ENCODE measurements at regions not wholly inside any gene's neighbourhood (a gene's known extent, or its start where the extent isn't known, plus 50 kb on each side); places are given as distances from the start of the nearest gene placed in this dataset.

GRCh38 chr11:26198532-26199096 lies 133.3 kb upstream of the ANO3 start:
- DNase-seq = no peak
- no peaks in the 10 kb centered on the region for H3K9me3 ChIP-seq
- 71 to 82% methylated on average over 4 of the region's 4 CpGs for WGBS, 2 donors
- intact Hi-C loops (cut with DNase I) = no loop called here
- TF ChIP-seq CTCF (IDR thresholded peaks at IDR 0.05) (no peak), POLR2A (IDR thresholded peaks at IDR 0.05) (no peak)
- no peaks in the 10 kb centered on the region for H3K27me3 ChIP-seq
- H3K4me3 ChIP-seq = no peak overlapping the region
- H3K27ac ChIP-seq = no peak overlapping the region
- H3K4me1 ChIP-seq = no peaks in the 10 kb centered on the region
- H3K36me3 ChIP-seq = no peaks in the 10 kb centered on the region

- Histone ChIP-seq H3K27me3 (no peaks in the 10 kb centered on the region), H3K27ac (no peak overlapping the region), H3K9me3 (no peaks in the 10 kb centered on the region), H3K36me3 (no peaks in the 10 kb centered on the region), H3K4me3 (no peak overlapping the region), H3K4me1 (no peaks in the 10 kb centered on the region)
- intact Hi-C loops (cut with DNase I) = no loop called here
- no peak for DNase-seq
- 64 to 73% methylated on average over 4 of the region's 4 CpGs for WGBS, 2 donors
- TF ChIP-seq CTCF (IDR thresholded peaks at IDR 0.05) (no peak), POLR2A (IDR thresholded peaks at IDR 0.05) (no peak)
These were observed 132.4 kb upstream of the ANO3 start for GRCh38 chr11:26199331-26200095.

- H3K27ac ChIP-seq = no peak overlapping the region
- WGBS, 2 donors = 48 to 56% methylated on average over 2 of the region's 2 CpGs
- H3K4me1 ChIP-seq = no peaks in the 10 kb centered on the region
- H3K9me3 ChIP-seq = no peaks in the 10 kb centered on the region
- no peak overlapping the region for H3K4me3 ChIP-seq
- no peak for DNase-seq
- H3K36me3 ChIP-seq = no peaks in the 10 kb centered on the region
- H3K27me3 ChIP-seq = no peaks in the 10 kb centered on the region
- no peak for TF ChIP-seq CTCF (IDR thresholded peaks at IDR 0.05)
- no peak for TF ChIP-seq POLR2A (IDR thresholded peaks at IDR 0.05)
- intact Hi-C loops (cut with DNase I) = no loop called here
These were observed 130.5 kb upstream of the ANO3 start for GRCh38 chr11:26201411-26201810.

- TF ChIP-seq CTCF (IDR thresholded peaks at IDR 0.05) (no peak), POLR2A (IDR thresholded peaks at IDR 0.05) (no peak)
- no peaks in the 10 kb centered on the region for H3K27me3 ChIP-seq
- H3K9me3 ChIP-seq = no peaks in the 10 kb centered on the region
- no peak overlapping the region for H3K27ac ChIP-seq
- intact Hi-C loops (cut with DNase I) = no loop called here
- H3K4me1 ChIP-seq = no peaks in the 10 kb centered on the region
- H3K36me3 ChIP-seq = no peaks in the 10 kb centered on the region
- DNase-seq = no peak
- 83 to 90% methylated on average over 2 of the region's 2 CpGs for WGBS, 2 donors
- H3K4me3 ChIP-seq = no peak overlapping the region
These were observed 129.2 kb upstream of the ANO3 start for GRCh38 chr11:26202754-26203153.

GRCh38 chr11:26204101-26204500 lies 127.8 kb upstream of the ANO3 start:
- Histone ChIP-seq H3K4me1 (no peaks in the 10 kb centered on the region), H3K36me3 (no peaks in the 10 kb centered on the region), H3K9me3 (no peaks in the 10 kb centered on the region), H3K4me3 (no peak overlapping the region), H3K27ac (no peak overlapping the region), H3K27me3 (no peaks in the 10 kb centered on the region)
- intact Hi-C loops (cut with DNase I) = no loop called here
- TF ChIP-seq POLR2A (IDR thresholded peaks at IDR 0.05) (no peak), CTCF (IDR thresholded peaks at IDR 0.05) (no peak)
- no peak for DNase-seq
- 53 to 66% methylated on average over 2 of the region's 2 CpGs for WGBS, 2 donors
